ENCODE measurements at regions not wholly inside any gene's neighbourhood (a gene's known extent, or its start where the extent isn't known, plus 50 kb on each side); places are given as distances from the start of the nearest gene placed in this dataset.

- Histone ChIP-seq H3K79me2 (ENCODE audit: control insufficient read depth, insufficient read depth, low read length, unreplicated experiment) (no peaks in the 10 kb centered on the region), H3K27ac (ENCODE audit: low read depth, low read length) (no peak overlapping the region), H3K4me3 (ENCODE audit: low read depth, low read length) (no peak overlapping the region), H3K27me3 (ENCODE audit: insufficient read depth, low read length) (no peaks in the 10 kb centered on the region), H3K36me3 (ENCODE audit: insufficient read depth, low read length) (no peaks in the 10 kb centered on the region), H2AFZ (ENCODE audit: low read length, unreplicated experiment) (no peak overlapping the region), H3K4me1 (ENCODE audit: control insufficient read depth, insufficient read depth, low read length, unreplicated experiment) (no peaks in the 10 kb centered on the region)
Measured at GRCh38 chr4:119750771-119751170, 122.2 kb upstream of the PDE5A start.

GRCh38 chr4:119750048-119750447 is 121.4 kb upstream of the PDE5A start:
- H3K36me3 ChIP-seq (ENCODE audit: insufficient read depth, low read length) = no peaks in the 10 kb centered on the region
- H3K79me2 ChIP-seq (ENCODE audit: control insufficient read depth, insufficient read depth, low read length, unreplicated experiment) = no peaks in the 10 kb centered on the region
- no peak overlapping the region for H3K27ac ChIP-seq (ENCODE audit: low read depth, low read length)
- H3K27me3 ChIP-seq (ENCODE audit: insufficient read depth, low read length) = no peaks in the 10 kb centered on the region
- H3K4me3 ChIP-seq (ENCODE audit: low read depth, low read length) = no peak overlapping the region
- no peaks in the 10 kb centered on the region for H3K4me1 ChIP-seq (ENCODE audit: control insufficient read depth, insufficient read depth, low read length, unreplicated experiment)
- H2AFZ ChIP-seq (ENCODE audit: low read length, unreplicated experiment) = no peak overlapping the region

- no peaks in the 10 kb centered on the region for H3K79me2 ChIP-seq (ENCODE audit: control insufficient read depth, insufficient read depth, low read length, unreplicated experiment)
- H3K4me1 ChIP-seq (ENCODE audit: control insufficient read depth, insufficient read depth, low read length, unreplicated experiment) = no peaks in the 10 kb centered on the region
- H3K36me3 ChIP-seq (ENCODE audit: insufficient read depth, low read length) = no peaks in the 10 kb centered on the region
- H3K4me3 ChIP-seq (ENCODE audit: low read depth, low read length) = no peak overlapping the region
- no peaks in the 10 kb centered on the region for H3K27me3 ChIP-seq (ENCODE audit: insufficient read depth, low read length)
- peak overlapping the region; percentile 3 for H2AFZ ChIP-seq (ENCODE audit: low read length, unreplicated experiment)
- no peak overlapping the region for H3K27ac ChIP-seq (ENCODE audit: low read depth, low read length)
Measured at GRCh38 chr4:119748853-119749252, 120.2 kb upstream of the PDE5A start.

GRCh38 chr4:119746951-119747350 is 118.3 kb upstream of the PDE5A start:
- H3K79me2 ChIP-seq (ENCODE audit: control insufficient read depth, insufficient read depth, low read length, unreplicated experiment) = no peaks in the 10 kb centered on the region
- no peaks in the 10 kb centered on the region for H3K4me1 ChIP-seq (ENCODE audit: control insufficient read depth, insufficient read depth, low read length, unreplicated experiment)
- H3K4me3 ChIP-seq (ENCODE audit: low read depth, low read length) = no peak overlapping the region
- H3K36me3 ChIP-seq (ENCODE audit: insufficient read depth, low read length) = no peaks in the 10 kb centered on the region
- H3K27ac ChIP-seq (ENCODE audit: low read depth, low read length) = no peak overlapping the region
- H3K27me3 ChIP-seq (ENCODE audit: insufficient read depth, low read length) = no peaks in the 10 kb centered on the region
- no peak overlapping the region for H2AFZ ChIP-seq (ENCODE audit: low read length, unreplicated experiment)

- H2AFZ ChIP-seq (ENCODE audit: low read length, unreplicated experiment) = no peak overlapping the region
- H3K4me1 ChIP-seq (ENCODE audit: control insufficient read depth, insufficient read depth, low read length, unreplicated experiment) = no peaks in the 10 kb centered on the region
- H3K79me2 ChIP-seq (ENCODE audit: control insufficient read depth, insufficient read depth, low read length, unreplicated experiment) = no peaks in the 10 kb centered on the region
- no peak overlapping the region for H3K27ac ChIP-seq (ENCODE audit: low read depth, low read length)
- H3K4me3 ChIP-seq (ENCODE audit: low read depth, low read length) = no peak overlapping the region
- H3K36me3 ChIP-seq (ENCODE audit: insufficient read depth, low read length) = no peaks in the 10 kb centered on the region
- no peaks in the 10 kb centered on the region for H3K27me3 ChIP-seq (ENCODE audit: insufficient read depth, low read length)
Measured at GRCh38 chr4:119745351-119745750, 116.7 kb upstream of the PDE5A start.

- H3K4me1 ChIP-seq (ENCODE audit: control insufficient read depth, insufficient read depth, low read length, unreplicated experiment) = no peaks in the 10 kb centered on the region
- H3K79me2 ChIP-seq (ENCODE audit: control insufficient read depth, insufficient read depth, low read length, unreplicated experiment) = no peaks in the 10 kb centered on the region
- H3K36me3 ChIP-seq (ENCODE audit: insufficient read depth, low read length) = no peaks in the 10 kb centered on the region
- no peaks in the 10 kb centered on the region for H3K27me3 ChIP-seq (ENCODE audit: insufficient read depth, low read length)
- H2AFZ ChIP-seq (ENCODE audit: low read length, unreplicated experiment) = no peak overlapping the region
- H3K4me3 ChIP-seq (ENCODE audit: low read depth, low read length) = no peak overlapping the region
- no peak overlapping the region for H3K27ac ChIP-seq (ENCODE audit: low read depth, low read length)
Measured at GRCh38 chr4:119744580-119744979, 116.0 kb upstream of the PDE5A start.

- no peak overlapping the region for H3K4me3 ChIP-seq (ENCODE audit: low read depth, low read length)
- H3K27me3 ChIP-seq (ENCODE audit: insufficient read depth, low read length) = no peaks in the 10 kb centered on the region
- H2AFZ ChIP-seq (ENCODE audit: low read length, unreplicated experiment) = no peak overlapping the region
- no peaks in the 10 kb centered on the region for H3K79me2 ChIP-seq (ENCODE audit: control insufficient read depth, insufficient read depth, low read length, unreplicated experiment)
- no peak overlapping the region for H3K27ac ChIP-seq (ENCODE audit: low read depth, low read length)
- H3K4me1 ChIP-seq (ENCODE audit: control insufficient read depth, insufficient read depth, low read length, unreplicated experiment) = no peaks in the 10 kb centered on the region
- H3K36me3 ChIP-seq (ENCODE audit: insufficient read depth, low read length) = no peaks in the 10 kb centered on the region
Measured at GRCh38 chr4:119743644-119744043, 115.0 kb upstream of the PDE5A start.

GRCh38 chr4:119739796-119740195 is 111.2 kb upstream of the PDE5A start:
- Histone ChIP-seq H3K79me2 (ENCODE audit: control insufficient read depth, insufficient read depth, low read length, unreplicated experiment) (no peaks in the 10 kb centered on the region), H3K4me3 (ENCODE audit: low read depth, low read length) (no peak overlapping the region), H3K27ac (ENCODE audit: low read depth, low read length) (no peak overlapping the region)

GRCh38 chr4:119738901-119739300 is 110.3 kb upstream of the PDE5A start:
- no peaks in the 10 kb centered on the region for H3K79me2 ChIP-seq (ENCODE audit: control insufficient read depth, insufficient read depth, low read length, unreplicated experiment)

More at GRCh38 chr4:119739796-119740195, 111.2 kb upstream of the PDE5A start:
- H3K4me1 ChIP-seq (ENCODE audit: control insufficient read depth, insufficient read depth, low read length, unreplicated experiment) = peaks cover 15% of the 10 kb centered on the region
- no peaks in the 10 kb centered on the region for H3K27me3 ChIP-seq (ENCODE audit: insufficient read depth, low read length)
- H2AFZ ChIP-seq (ENCODE audit: low read length, unreplicated experiment) = no peak overlapping the region
- H3K36me3 ChIP-seq (ENCODE audit: insufficient read depth, low read length) = no peaks in the 10 kb centered on the region

GRCh38 chr4:119736559-119736958 is 108.0 kb upstream of the PDE5A start:
- H3K27ac ChIP-seq (ENCODE audit: low read depth, low read length) = no peak overlapping the region
- no peak overlapping the region for H2AFZ ChIP-seq (ENCODE audit: low read length, unreplicated experiment)
- peaks cover 33% of the 10 kb centered on the region for H3K4me1 ChIP-seq (ENCODE audit: control insufficient read depth, insufficient read depth, low read length, unreplicated experiment)
- H3K4me3 ChIP-seq (ENCODE audit: low read depth, low read length) = no peak overlapping the region
- H3K36me3 ChIP-seq (ENCODE audit: insufficient read depth, low read length) = no peaks in the 10 kb centered on the region
- no peaks in the 10 kb centered on the region for H3K79me2 ChIP-seq (ENCODE audit: control insufficient read depth, insufficient read depth, low read length, unreplicated experiment)
- H3K27me3 ChIP-seq (ENCODE audit: insufficient read depth, low read length) = no peaks in the 10 kb centered on the region

More at GRCh38 chr4:119738901-119739300, 110.3 kb upstream of the PDE5A start:
- Histone ChIP-seq H3K4me3 (ENCODE audit: low read depth, low read length) (no peak overlapping the region), H3K4me1 (ENCODE audit: control insufficient read depth, insufficient read depth, low read length, unreplicated experiment) (peaks cover 22% of the 10 kb centered on the region), H3K36me3 (ENCODE audit: insufficient read depth, low read length) (no peaks in the 10 kb centered on the region), H3K27me3 (ENCODE audit: insufficient read depth, low read length) (no peaks in the 10 kb centered on the region), H2AFZ (ENCODE audit: low read length, unreplicated experiment) (no peak overlapping the region), H3K27ac (ENCODE audit: low read depth, low read length) (no peak overlapping the region)

- Histone ChIP-seq H3K27ac (ENCODE audit: low read depth, low read length) (peak overlapping the region; percentile 83), H3K27me3 (ENCODE audit: insufficient read depth, low read length) (no peaks in the 10 kb centered on the region), H2AFZ (ENCODE audit: low read length, unreplicated experiment) (peak overlapping the region; percentile 77), H3K79me2 (ENCODE audit: control insufficient read depth, insufficient read depth, low read length, unreplicated experiment) (no peaks in the 10 kb centered on the region), H3K4me3 (ENCODE audit: low read depth, low read length) (no peak overlapping the region), H3K36me3 (ENCODE audit: insufficient read depth, low read length) (no peaks in the 10 kb centered on the region), H3K4me1 (ENCODE audit: control insufficient read depth, insufficient read depth, low read length, unreplicated experiment) (peaks cover 46% of the 10 kb centered on the region)
Measured at GRCh38 chr4:119735165-119735651, 106.6 kb upstream of the PDE5A start.
